ENCODE measurements at regions not wholly inside any gene's neighbourhood (a gene's known extent, or its start where the extent isn't known, plus 50 kb on each side); places are given as distances from the start of the nearest gene placed in this dataset.

- TF ChIP-seq TEAD4 (IDR thresholded peaks at IDR 0.05) = no peak
- TF ChIP-seq TAF1 (IDR thresholded peaks at IDR 0.05; ENCODE audit: low read depth) = no peak
- TF ChIP-seq YY1 (IDR thresholded peaks at IDR 0.05; ENCODE audit: low read depth) = no peak
- TF ChIP-seq CREB1 (IDR thresholded peaks at IDR 0.05; ENCODE audit: low read depth) = no peak
- TF ChIP-seq USF1 (IDR thresholded peaks at IDR 0.05) = no peak
- no peak for TF ChIP-seq EP300 (IDR thresholded peaks at IDR 0.05; ENCODE audit: borderline replicate concordance)
Measured at GRCh38 chr2:199147216-199147615, 310.5 kb downstream of the SATB2 start.

Data from Ishikawa (cell line).